ENCODE measurements at regions not wholly inside any gene's neighbourhood (a gene's known extent, or its start where the extent isn't known, plus 50 kb on each side); places are given as distances from the start of the nearest gene placed in this dataset.

DNA sequence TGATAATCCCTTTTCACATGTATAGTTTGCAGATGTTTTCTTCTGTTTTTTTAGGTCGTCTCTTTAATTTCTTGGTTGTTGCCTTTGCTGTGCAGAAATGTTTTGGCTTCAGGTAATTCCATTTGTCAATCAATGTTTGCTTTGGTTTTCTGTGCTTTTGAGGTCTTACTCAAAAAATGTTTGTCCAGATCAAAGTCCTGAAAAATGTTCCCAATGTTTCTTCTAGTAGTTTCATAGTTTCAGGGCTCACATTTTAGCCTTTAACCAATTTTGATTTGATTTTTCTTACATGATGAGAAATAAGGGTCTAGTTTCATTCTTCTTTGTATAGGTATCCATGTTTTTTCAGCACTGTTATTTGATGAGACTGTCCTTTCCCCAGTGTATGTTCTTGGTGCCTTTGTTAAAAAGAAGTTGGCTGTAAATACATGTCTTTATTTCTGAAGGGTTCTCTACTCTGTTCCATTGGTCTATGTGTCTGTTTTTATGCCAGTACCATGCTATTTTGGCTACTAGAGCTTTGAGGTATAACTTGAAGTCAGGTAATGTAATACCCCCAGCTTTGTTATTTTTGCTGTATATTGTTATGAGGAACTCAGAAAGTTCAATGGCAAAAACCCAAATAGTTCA, 578.7 kb upstream of the SEL1L start:
- Histone ChIP-seq H3K36me3 (ENCODE audit: control insufficient read depth, insufficient read depth, low read length) (no peaks in the 10 kb centered on the region), H3K4me3 (replicated peaks; ENCODE audit: low read depth, low read length) (no peak overlapping the region), H3K27me3 (replicated peaks; ENCODE audit: control insufficient read depth, insufficient read depth, low read length) (no peaks in the 10 kb centered on the region)
- TF ChIP-seq, protein P1, sequence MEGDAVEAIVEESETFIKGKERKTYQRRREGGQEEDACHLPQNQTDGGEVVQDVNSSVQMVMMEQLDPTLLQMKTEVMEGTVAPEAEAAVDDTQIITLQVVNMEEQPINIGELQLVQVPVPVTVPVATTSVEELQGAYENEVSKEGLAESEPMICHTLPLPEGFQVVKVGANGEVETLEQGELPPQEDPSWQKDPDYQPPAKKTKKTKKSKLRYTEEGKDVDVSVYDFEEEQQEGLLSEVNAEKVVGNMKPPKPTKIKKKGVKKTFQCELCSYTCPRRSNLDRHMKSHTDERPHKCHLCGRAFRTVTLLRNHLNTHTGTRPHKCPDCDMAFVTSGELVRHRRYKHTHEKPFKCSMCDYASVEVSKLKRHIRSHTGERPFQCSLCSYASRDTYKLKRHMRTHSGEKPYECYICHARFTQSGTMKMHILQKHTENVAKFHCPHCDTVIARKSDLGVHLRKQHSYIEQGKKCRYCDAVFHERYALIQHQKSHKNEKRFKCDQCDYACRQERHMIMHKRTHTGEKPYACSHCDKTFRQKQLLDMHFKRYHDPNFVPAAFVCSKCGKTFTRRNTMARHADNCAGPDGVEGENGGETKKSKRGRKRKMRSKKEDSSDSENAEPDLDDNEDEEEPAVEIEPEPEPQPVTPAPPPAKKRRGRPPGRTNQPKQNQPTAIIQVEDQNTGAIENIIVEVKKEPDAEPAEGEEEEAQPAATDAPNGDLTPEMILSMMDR (IDR thresholded peaks at IDR 0.05; ENCODE audit: insufficient read depth, low read length, poor library complexity, severe bottlenecking): no peak
- no peak for DNase-seq (ENCODE audit: extremely low read depth, insufficient read length)

DNA sequence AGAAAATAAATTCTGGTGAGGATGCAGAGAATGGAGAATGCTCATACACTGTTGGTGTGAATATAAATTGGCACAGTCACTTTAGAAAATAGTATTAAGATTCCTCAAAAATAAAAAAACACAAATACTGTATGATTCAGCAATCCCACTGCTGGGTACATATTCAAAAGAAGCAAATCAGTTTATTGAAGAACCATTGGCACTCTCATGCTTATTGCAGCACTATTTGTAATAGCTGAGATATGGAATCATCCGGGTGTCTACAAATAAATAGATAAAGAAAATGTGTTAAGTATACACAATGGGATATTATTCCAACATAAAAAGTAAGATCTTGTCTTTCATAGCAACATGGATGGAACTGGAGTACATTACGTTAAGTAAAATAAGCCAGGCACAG, 579.4 kb upstream of the SEL1L start:
- no peak for DNase-seq (ENCODE audit: extremely low read depth, insufficient read length)
- H3K36me3 ChIP-seq (ENCODE audit: control insufficient read depth, insufficient read depth, low read length): no peaks in the 10 kb centered on the region
- TF ChIP-seq, protein P1 (IDR thresholded peaks at IDR 0.05; ENCODE audit: insufficient read depth, low read length, poor library complexity, severe bottlenecking): no peak
- H3K4me3 ChIP-seq (replicated peaks; ENCODE audit: low read depth, low read length): no peak overlapping the region
- no peaks in the 10 kb centered on the region for H3K27me3 ChIP-seq (replicated peaks; ENCODE audit: control insufficient read depth, insufficient read depth, low read length)

DNA sequence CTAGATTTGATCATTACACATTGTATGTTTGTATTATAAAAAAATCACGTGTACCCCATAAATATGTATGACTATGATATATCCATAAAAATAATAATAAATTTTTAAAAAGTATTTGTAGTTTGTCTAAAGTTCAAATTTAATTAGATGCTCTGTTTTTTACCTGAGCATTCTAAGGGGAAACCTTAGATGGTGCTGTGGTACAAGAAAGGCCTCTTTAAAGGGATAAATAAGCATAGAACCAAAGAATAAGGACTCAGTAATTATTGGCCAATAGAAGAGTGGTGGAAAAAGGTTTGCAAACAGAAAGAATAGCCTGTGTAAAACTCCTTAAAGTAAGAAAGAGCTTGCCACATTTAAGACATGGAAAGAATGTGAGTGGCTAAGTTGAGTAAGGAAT, 580.1 kb upstream of the SEL1L start:
- H3K36me3 ChIP-seq (ENCODE audit: control insufficient read depth, insufficient read depth, low read length): no peaks in the 10 kb centered on the region
- no peaks in the 10 kb centered on the region for H3K27me3 ChIP-seq (replicated peaks; ENCODE audit: control insufficient read depth, insufficient read depth, low read length)
- no peak overlapping the region for H3K4me3 ChIP-seq (replicated peaks; ENCODE audit: low read depth, low read length)
- TF ChIP-seq, protein P1 (IDR thresholded peaks at IDR 0.05; ENCODE audit: insufficient read depth, low read length, poor library complexity, severe bottlenecking): no peak
- no peak for DNase-seq (ENCODE audit: extremely low read depth, insufficient read length)

GRCh38 chr14:82116721-82117120, 583.1 kb upstream of the SEL1L start:
- TF ChIP-seq, protein P1 (IDR thresholded peaks at IDR 0.05; ENCODE audit: insufficient read depth, low read length, poor library complexity, severe bottlenecking): no peak
- no peaks in the 10 kb centered on the region for H3K36me3 ChIP-seq (ENCODE audit: control insufficient read depth, insufficient read depth, low read length)
- H3K27me3 ChIP-seq (replicated peaks; ENCODE audit: control insufficient read depth, insufficient read depth, low read length): no peaks in the 10 kb centered on the region
- no peak for DNase-seq (ENCODE audit: extremely low read depth, insufficient read length)
- H3K4me3 ChIP-seq (replicated peaks; ENCODE audit: low read depth, low read length): no peak overlapping the region

GRCh38 chr14:82122655-82123054, 589.0 kb upstream of the SEL1L start:
- no peaks in the 10 kb centered on the region for H3K27me3 ChIP-seq (replicated peaks; ENCODE audit: control insufficient read depth, insufficient read depth, low read length)
- no peak overlapping the region for H3K4me3 ChIP-seq (replicated peaks; ENCODE audit: low read depth, low read length)
- DNase-seq (ENCODE audit: extremely low read depth, insufficient read length): no peak
- TF ChIP-seq, protein P1 (IDR thresholded peaks at IDR 0.05; ENCODE audit: insufficient read depth, low read length, poor library complexity, severe bottlenecking): no peak
- H3K36me3 ChIP-seq (ENCODE audit: control insufficient read depth, insufficient read depth, low read length): no peaks in the 10 kb centered on the region

- H3K4me3 ChIP-seq (replicated peaks; ENCODE audit: low read depth, low read length): no peak overlapping the region
- TF ChIP-seq, protein P1 (IDR thresholded peaks at IDR 0.05; ENCODE audit: insufficient read depth, low read length, poor library complexity, severe bottlenecking): no peak
- H3K27me3 ChIP-seq (replicated peaks; ENCODE audit: control insufficient read depth, insufficient read depth, low read length): no peaks in the 10 kb centered on the region
- no peak for DNase-seq (ENCODE audit: extremely low read depth, insufficient read length)
- H3K36me3 ChIP-seq (ENCODE audit: control insufficient read depth, insufficient read depth, low read length): no peaks in the 10 kb centered on the region
These were observed 590.9 kb upstream of the SEL1L start for GRCh38 chr14:82124511-82124910.
